Upper lobe of right lung (tissue), 1 donor: ENCODE measurements at regions not wholly inside any gene's neighbourhood (a gene's known extent, or its start where the extent isn't known, plus 50 kb on each side); places are given as distances from the start of the nearest gene placed in this dataset.
A peak's percentile ranks its signal among the peaks of the same experiment; 100 is the strongest.

ENCODE experiments used
- ATAC-seq: fragments of 200-7000 bp; cut with Tn5 transposase; one replicate; pipeline ENCODE4 v1.9.1; 2020; ENCODE audit warnings: mild to moderate bottlenecking, moderate library complexity
- DNase-seq: peaks from one replicate; pipeline ENCODE4 v3.0.0-alpha.2; 2020
- H3K27ac ChIP-seq: fragments of 200-600 bp; one replicate; pipeline ENCODE4 v1.8.0; 2022
- H3K27me3 ChIP-seq: fragments of 200-600 bp; one replicate; pipeline ENCODE4 v1.8.0; 2022; ENCODE audit warnings: mild to moderate bottlenecking
- H3K36me3 ChIP-seq: fragments of 200-600 bp; one replicate; pipeline ENCODE4 v1.8.0; 2022
- H3K4me1 ChIP-seq: fragments of 200-600 bp; one replicate; pipeline ENCODE4 v1.8.0; 2022
- H3K4me3 ChIP-seq: fragments of 200-600 bp; one replicate; pipeline ENCODE4 v1.8.0; 2022; ENCODE audit warnings: mild to moderate bottlenecking
- H3K9me3 ChIP-seq: fragments of 200-600 bp; one replicate; pipeline ENCODE4 v1.8.0; 2022
- intact Hi-C: fragments of 100-400 bp; cut with DNase I; formaldehyde crosslinking; loops from one replicate; pipeline ENCODE4 v1.11.0; 2022
- TF ChIP-seq, protein P1 (sequence below): fragments of 200-600 bp; IDR thresholded peaks from one replicate; pipeline ENCODE4 v1.8.0; 2022; ENCODE audit warnings: antibody characterized with exemption
- donor health status: DM: no; HTN: yes; CAD: no; lungs with severe emphysema.

DNA sequence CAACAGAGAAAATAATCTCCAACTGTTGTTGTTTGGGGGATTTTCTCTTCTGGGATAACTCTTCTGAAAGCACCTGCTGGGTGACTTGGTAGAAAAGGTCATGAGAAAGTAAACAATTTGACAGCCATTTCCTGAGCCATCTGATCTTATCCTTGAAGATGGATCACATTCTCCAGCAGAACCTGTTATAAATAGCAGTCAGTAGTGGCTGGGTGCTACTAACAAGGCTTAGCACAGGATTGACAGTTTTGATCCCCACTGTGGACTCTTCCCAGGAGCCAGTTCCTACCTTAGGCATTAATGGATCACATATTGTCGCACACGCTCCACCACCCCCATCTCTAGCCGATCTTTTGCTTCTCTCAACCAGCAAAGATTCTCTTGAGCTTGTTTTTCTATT, 220.2 kb downstream of the PLK2 start:
- ATAC-seq (no peak), DNase-seq (no peak)
- Histone ChIP-seq H3K4me3 (no peak overlapping the region), H3K27ac (peak overlapping the region; percentile 6), H3K27me3 (no peaks in the 10 kb centered on the region), H3K9me3 (no peaks in the 10 kb centered on the region), H3K4me1 (no peaks in the 10 kb centered on the region), H3K36me3 (no peaks in the 10 kb centered on the region)
- TF ChIP-seq, protein P1, sequence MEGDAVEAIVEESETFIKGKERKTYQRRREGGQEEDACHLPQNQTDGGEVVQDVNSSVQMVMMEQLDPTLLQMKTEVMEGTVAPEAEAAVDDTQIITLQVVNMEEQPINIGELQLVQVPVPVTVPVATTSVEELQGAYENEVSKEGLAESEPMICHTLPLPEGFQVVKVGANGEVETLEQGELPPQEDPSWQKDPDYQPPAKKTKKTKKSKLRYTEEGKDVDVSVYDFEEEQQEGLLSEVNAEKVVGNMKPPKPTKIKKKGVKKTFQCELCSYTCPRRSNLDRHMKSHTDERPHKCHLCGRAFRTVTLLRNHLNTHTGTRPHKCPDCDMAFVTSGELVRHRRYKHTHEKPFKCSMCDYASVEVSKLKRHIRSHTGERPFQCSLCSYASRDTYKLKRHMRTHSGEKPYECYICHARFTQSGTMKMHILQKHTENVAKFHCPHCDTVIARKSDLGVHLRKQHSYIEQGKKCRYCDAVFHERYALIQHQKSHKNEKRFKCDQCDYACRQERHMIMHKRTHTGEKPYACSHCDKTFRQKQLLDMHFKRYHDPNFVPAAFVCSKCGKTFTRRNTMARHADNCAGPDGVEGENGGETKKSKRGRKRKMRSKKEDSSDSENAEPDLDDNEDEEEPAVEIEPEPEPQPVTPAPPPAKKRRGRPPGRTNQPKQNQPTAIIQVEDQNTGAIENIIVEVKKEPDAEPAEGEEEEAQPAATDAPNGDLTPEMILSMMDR, result no peak
- intact Hi-C loops, result no loop called here

- Histone ChIP-seq H3K4me1 (no peaks in the 10 kb centered on the region), H3K4me3 (no peak overlapping the region), H3K9me3 (no peaks in the 10 kb centered on the region), H3K27ac (no peak overlapping the region), H3K27me3 (no peaks in the 10 kb centered on the region), H3K36me3 (no peaks in the 10 kb centered on the region)
- DNase-seq (no peak), ATAC-seq (no peak)
- intact Hi-C loops, result no loop called here
- TF ChIP-seq, protein P1, result no peak
These were observed 220.8 kb downstream of the PLK2 start for GRCh38 chr5:58239045-58239444.

DNA sequence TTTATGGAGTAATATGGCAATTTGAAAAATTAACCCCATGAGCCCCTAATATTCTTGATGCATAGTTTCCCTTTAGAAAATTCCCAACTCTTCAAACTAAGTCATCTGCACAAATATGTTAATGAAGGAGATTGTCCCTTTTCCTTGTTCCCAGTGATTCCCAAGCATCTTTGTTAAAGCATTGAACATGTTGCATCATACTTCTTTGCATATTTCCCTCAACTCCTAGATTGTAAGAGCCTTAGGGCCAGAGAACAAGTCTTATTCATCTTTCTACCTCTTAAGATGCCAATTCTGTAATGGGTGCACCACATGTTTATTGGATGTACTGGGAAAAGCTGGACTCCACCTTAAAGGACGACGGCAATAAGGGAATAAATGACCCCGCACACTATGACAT, 223.4 kb downstream of the PLK2 start:
- DNase-seq, result no peak

GRCh38 chr5:58235299-58235698, 224.6 kb downstream of the PLK2 start:
- intact Hi-C loops, result no loop called here
- Histone ChIP-seq H3K27me3 (no peaks in the 10 kb centered on the region), H3K9me3 (no peaks in the 10 kb centered on the region), H3K4me1 (no peaks in the 10 kb centered on the region), H3K36me3 (no peaks in the 10 kb centered on the region), H3K27ac (no peak overlapping the region), H3K4me3 (no peak overlapping the region)
- DNase-seq (no peak), ATAC-seq (peak; percentile 92)
- TF ChIP-seq, protein P1, result no peak

More for the DNA sequence above, 223.4 kb downstream of the PLK2 start:
- no peak for ATAC-seq
- TF ChIP-seq, protein P1, result no peak
- no peaks in the 10 kb centered on the region for H3K36me3 ChIP-seq
- no peaks in the 10 kb centered on the region for H3K9me3 ChIP-seq
- no peaks in the 10 kb centered on the region for H3K27me3 ChIP-seq
- no peak overlapping the region for H3K4me3 ChIP-seq
- no peaks in the 10 kb centered on the region for H3K4me1 ChIP-seq
- no peak overlapping the region for H3K27ac ChIP-seq
- intact Hi-C loops, result no loop called here

- H3K27ac ChIP-seq, result no peak overlapping the region
- H3K27me3 ChIP-seq, result no peaks in the 10 kb centered on the region
- H3K36me3 ChIP-seq, result no peaks in the 10 kb centered on the region
- ATAC-seq (no peak), DNase-seq (no peak)
- H3K4me3 ChIP-seq, result no peak overlapping the region
- H3K4me1 ChIP-seq, result no peaks in the 10 kb centered on the region
- H3K9me3 ChIP-seq, result no peaks in the 10 kb centered on the region
- intact Hi-C loops, result no loop called here
- TF ChIP-seq, protein P1, result no peak
These were observed 227.8 kb downstream of the PLK2 start for GRCh38 chr5:58232130-58232529.

DNA sequence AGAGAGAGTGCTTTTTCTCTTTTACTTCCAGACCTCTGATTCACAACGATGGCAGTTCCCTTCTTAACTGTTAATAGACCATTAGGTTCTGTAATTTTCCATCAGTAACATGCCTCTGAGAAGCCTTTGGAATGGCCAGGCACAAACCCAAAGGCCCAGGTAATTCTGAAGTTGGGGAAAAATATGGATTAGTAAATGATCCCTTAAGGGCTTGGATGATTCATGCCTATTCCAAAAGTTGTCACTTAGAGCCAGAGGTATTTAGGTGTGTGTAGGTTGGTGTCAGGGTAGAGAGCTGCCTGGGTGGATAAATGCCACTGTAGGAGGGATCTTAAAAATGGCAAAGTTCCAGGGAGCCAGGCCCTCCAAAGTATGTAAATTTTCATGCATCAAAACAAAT, 228.8 kb downstream of the PLK2 start:
- no peaks in the 10 kb centered on the region for H3K27me3 ChIP-seq
- no peak for DNase-seq
- TF ChIP-seq, protein P1, result no peak
- no peaks in the 10 kb centered on the region for H3K36me3 ChIP-seq
- no peaks in the 10 kb centered on the region for H3K9me3 ChIP-seq
- no peaks in the 10 kb centered on the region for H3K4me1 ChIP-seq
- intact Hi-C loops, result no loop called here
- H3K4me3 ChIP-seq, result no peak overlapping the region
- no peak for ATAC-seq
- H3K27ac ChIP-seq, result no peak overlapping the region
